ENCODE measurements at regions not wholly inside any gene's neighbourhood (a gene's known extent, or its start where the extent isn't known, plus 50 kb on each side); places are given as distances from the start of the nearest gene placed in this dataset.

DNA sequence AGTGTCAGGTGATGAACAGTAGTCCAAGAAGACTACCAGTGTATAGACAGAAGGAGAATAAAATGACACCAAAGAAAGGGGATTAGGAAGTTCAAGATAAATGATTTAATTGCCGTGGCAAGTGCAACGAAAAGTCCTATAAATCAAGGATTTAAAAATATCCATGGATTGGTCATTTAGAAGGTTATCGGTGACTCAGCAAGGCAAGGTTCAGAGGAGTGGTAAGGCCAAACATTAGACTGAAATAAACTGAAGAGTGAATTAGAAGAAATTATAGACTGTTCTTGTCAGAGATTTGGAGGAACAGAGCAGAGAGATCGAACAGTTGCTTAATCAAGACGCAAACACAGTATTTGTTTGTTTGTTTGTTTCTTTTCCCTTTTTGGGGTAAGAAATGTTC is 211.9 kb upstream of the KCNMB2 start:
- no peak for TF ChIP-seq POLR2A (IDR thresholded peaks at IDR 0.05; ENCODE audit: insufficient read depth in 1 of 2, low read depth in 2 of 2, low read length in 2 of 2)
- no peak for TF ChIP-seq YY1 (IDR thresholded peaks at IDR 0.05; ENCODE audit: insufficient read depth, insufficient replicate concordance, low read depth, low read length)
- TF ChIP-seq ZNF205 (CRISPR knock-in tag; IDR thresholded peaks at IDR 0.05): no peak
- no peak for TF ChIP-seq SETDB1 (CRISPR knock-in tag; IDR thresholded peaks at IDR 0.05; ENCODE audit: borderline replicate concordance)
- TF ChIP-seq, protein P1, sequence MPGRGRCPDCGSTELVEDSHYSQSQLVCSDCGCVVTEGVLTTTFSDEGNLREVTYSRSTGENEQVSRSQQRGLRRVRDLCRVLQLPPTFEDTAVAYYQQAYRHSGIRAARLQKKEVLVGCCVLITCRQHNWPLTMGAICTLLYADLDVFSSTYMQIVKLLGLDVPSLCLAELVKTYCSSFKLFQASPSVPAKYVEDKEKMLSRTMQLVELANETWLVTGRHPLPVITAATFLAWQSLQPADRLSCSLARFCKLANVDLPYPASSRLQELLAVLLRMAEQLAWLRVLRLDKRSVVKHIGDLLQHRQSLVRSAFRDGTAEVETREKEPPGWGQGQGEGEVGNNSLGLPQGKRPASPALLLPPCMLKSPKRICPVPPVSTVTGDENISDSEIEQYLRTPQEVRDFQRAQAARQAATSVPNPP (CRISPR knock-in tag; IDR thresholded peaks at IDR 0.05): no peak
- no peak for TF ChIP-seq IKZF1 (IDR thresholded peaks at IDR 0.05)
- TF ChIP-seq CBFB (CRISPR knock-in tag; IDR thresholded peaks at IDR 0.05): no peak
- no peak for TF ChIP-seq FOXK1 (CRISPR knock-in tag; IDR thresholded peaks at IDR 0.05; ENCODE audit: borderline replicate concordance, low read depth)
